DND-41 (cell line): ENCODE measurements at regions not wholly inside any gene's neighbourhood (a gene's known extent, or its start where the extent isn't known, plus 50 kb on each side); places are given as distances from the start of the nearest gene placed in this dataset.

ENCODE experiments used
- EZH2 ChIP-seq: IDR thresholded peaks from 3 replicates; pipeline ENCODE4 v1.6.1; 2012; ENCODE audit warnings: borderline replicate concordance, low read depth, mild to moderate bottlenecking, moderate library complexity, low read length, inconsistent platforms; ENCODE audit not compliant: severe bottlenecking
- TF ChIP-seq, protein P1 (sequence below): IDR thresholded peaks from 2 replicates; pipeline ENCODE4 v1.5.1; 2012; ENCODE audit warnings: borderline replicate concordance, low read length, moderate library complexity, mild to moderate bottlenecking; ENCODE audit not compliant: poor library complexity, severe bottlenecking; ENCODE audit errors: extremely low read depth

DNA sequence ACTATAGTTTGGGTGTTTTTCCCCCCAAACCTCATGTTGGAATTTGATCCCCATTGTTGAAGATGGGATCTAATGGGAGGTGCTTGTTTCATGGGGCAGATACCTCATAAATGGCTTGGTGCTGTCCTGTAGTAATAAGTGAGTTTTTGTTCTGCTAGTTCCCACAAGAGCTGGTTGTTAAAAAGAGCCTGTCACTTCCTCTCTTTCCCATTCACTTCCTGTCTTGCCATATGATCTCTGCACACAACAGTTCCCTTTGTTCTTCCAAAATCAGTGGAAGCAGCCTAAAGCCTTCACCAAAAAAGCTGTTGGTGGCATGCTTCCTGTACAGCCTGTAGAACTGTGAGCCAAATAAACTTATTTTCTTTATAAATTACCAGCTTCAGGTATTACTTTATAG, 768.2 kb upstream of the VRK2 start:
- TF ChIP-seq, protein P1, sequence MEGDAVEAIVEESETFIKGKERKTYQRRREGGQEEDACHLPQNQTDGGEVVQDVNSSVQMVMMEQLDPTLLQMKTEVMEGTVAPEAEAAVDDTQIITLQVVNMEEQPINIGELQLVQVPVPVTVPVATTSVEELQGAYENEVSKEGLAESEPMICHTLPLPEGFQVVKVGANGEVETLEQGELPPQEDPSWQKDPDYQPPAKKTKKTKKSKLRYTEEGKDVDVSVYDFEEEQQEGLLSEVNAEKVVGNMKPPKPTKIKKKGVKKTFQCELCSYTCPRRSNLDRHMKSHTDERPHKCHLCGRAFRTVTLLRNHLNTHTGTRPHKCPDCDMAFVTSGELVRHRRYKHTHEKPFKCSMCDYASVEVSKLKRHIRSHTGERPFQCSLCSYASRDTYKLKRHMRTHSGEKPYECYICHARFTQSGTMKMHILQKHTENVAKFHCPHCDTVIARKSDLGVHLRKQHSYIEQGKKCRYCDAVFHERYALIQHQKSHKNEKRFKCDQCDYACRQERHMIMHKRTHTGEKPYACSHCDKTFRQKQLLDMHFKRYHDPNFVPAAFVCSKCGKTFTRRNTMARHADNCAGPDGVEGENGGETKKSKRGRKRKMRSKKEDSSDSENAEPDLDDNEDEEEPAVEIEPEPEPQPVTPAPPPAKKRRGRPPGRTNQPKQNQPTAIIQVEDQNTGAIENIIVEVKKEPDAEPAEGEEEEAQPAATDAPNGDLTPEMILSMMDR, result no peak
- TF ChIP-seq EZH2, result no peak
